EL (cell line): ENCODE measurements at regions not wholly inside any gene's neighbourhood (a gene's known extent, or its start where the extent isn't known, plus 50 kb on each side); places are given as distances from the start of the nearest gene placed in this dataset.

Source experiments
- DNase-seq: peaks from one replicate; pipeline ENCODE4 v3.0.0-alpha.2; 2016

- no peak for DNase-seq
Measured at GRCh38 chr6:134117409-134117808, 65.0 kb upstream of the SLC2A12 start.

- DNase-seq, result no peak
Measured at GRCh38 chr6:134115715-134116074, 63.3 kb upstream of the SLC2A12 start.

- DNase-seq, result no peak
Measured at GRCh38 chr6:134114918-134115714, 62.7 kb upstream of the SLC2A12 start.

GRCh38 chr6:134114489-134114888 lies 62.1 kb upstream of the SLC2A12 start:
- DNase-seq, result no peak

GRCh38 chr6:134111726-134112125 lies 59.3 kb upstream of the SLC2A12 start:
- no peak for DNase-seq

GRCh38 chr6:134111062-134111677 lies 58.7 kb upstream of the SLC2A12 start:
- DNase-seq, result peak; percentile 63

- no peak for DNase-seq
Measured at GRCh38 chr6:134106702-134107101, 54.3 kb upstream of the SLC2A12 start.

- DNase-seq, result no peak
Measured at GRCh38 chr6:134105940-134106339, 53.5 kb upstream of the SLC2A12 start.

- DNase-seq, result no peak
Measured at GRCh38 chr6:134103006-134103405, 50.6 kb upstream of the SLC2A12 start.
